H54 (cell line): ENCODE measurements at regions not wholly inside any gene's neighbourhood (a gene's known extent, or its start where the extent isn't known, plus 50 kb on each side); places are given as distances from the start of the nearest gene placed in this dataset.

Source experiments
- DNase-seq: peaks from one replicate; pipeline ENCODE4 v3.0.0; 2011; ENCODE audit warnings: low spot score, mixed read lengths; ENCODE audit not compliant: insufficient read length
- FAIRE-seq: peaks from 3 replicates; lab custom pipeline; 2011; peaks lifted over from hg19 to GRCh38; lab: Jason Lieb, UNC
- POLR2A ChIP-seq: IDR thresholded peaks from 2 replicates; pipeline ENCODE4 v1.6.1; 2011; ENCODE audit warnings: low read depth, mild to moderate bottlenecking, low read length

GRCh38 chr4:36757580-36758311, 476.3 kb downstream of the DTHD1 start:
- TF ChIP-seq POLR2A = no peak
- FAIRE-seq = no peak
- DNase-seq = no peak

- TF ChIP-seq POLR2A = no peak
- FAIRE-seq (no peak), DNase-seq (no peak)
These were observed 477.1 kb downstream of the DTHD1 start for GRCh38 chr4:36758312-36759178.

- TF ChIP-seq POLR2A = no peak
- DNase-seq (no peak), FAIRE-seq (no peak)
These were observed 480.2 kb downstream of the DTHD1 start for GRCh38 chr4:36761607-36762006.

DNA sequence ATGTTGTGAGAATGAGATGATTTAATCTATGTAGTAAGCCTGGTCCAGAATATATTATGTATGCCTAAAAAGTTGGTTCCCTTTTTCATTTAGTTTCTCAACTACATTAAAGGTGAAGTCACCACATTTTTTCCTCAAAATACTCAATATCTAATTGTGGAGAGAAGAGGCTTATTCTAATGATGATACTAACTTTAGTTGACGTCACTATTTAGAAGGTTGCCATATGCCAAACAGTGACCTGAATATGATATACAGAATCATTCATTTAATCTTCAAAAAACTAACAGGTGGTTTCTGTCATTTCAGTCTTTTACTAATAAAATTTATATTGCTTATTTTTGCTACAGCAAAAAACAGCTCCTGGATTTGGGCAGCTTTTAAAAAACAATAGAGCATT, 480.7 kb upstream of the NWD2 start:
- DNase-seq (no peak), FAIRE-seq (no peak)
- no peak for TF ChIP-seq POLR2A

GRCh38 chr4:36767596-36767995, 476.9 kb upstream of the NWD2 start:
- TF ChIP-seq POLR2A = no peak
- DNase-seq (no peak), FAIRE-seq (no peak)

DNA sequence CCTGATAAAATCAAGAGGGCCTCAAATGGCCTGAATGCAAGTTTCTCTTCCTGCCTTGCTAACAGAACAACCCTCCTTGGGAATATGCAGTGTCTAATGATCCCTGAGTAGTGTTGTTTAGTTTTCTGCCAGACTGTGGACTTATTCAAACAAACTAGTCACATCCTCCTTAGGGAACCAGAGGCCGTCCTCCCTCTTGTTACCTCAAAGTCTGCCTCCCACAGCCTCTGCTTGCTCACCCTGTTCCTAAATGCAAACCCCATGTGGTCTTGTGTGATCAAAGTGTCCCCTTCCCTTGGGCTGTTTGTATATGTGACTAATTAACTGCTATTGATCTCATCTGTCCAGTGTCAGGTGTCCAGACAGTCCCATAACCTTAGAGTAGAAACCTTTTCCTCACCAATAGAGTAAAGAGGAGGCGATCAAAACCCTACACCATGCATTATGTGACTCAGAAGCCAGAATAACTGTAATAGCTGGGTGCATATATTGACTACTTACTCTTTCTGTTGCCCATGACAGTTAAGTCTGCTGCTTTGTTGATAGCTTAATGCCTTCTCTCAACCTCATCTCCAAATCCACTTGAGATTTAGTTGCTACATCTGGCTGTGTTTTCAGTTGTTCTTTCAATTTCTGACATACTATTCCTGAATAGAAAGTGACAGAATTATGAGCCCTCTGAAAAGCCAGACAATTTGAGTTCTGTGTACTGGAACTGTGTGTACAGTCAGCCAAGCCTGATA, 473.0 kb upstream of the NWD2 start:
- FAIRE-seq (no peak), DNase-seq (no peak)

GRCh38 chr4:36772154-36772516, 472.4 kb upstream of the NWD2 start:
- DNase-seq (no peak), FAIRE-seq (no peak)
- TF ChIP-seq POLR2A = no peak

More for the DNA sequence above, 473.0 kb upstream of the NWD2 start:
- no peak for TF ChIP-seq POLR2A

GRCh38 chr4:36773467-36773866, 471.1 kb upstream of the NWD2 start:
- DNase-seq (no peak), FAIRE-seq (no peak)
- TF ChIP-seq POLR2A = no peak

DNA sequence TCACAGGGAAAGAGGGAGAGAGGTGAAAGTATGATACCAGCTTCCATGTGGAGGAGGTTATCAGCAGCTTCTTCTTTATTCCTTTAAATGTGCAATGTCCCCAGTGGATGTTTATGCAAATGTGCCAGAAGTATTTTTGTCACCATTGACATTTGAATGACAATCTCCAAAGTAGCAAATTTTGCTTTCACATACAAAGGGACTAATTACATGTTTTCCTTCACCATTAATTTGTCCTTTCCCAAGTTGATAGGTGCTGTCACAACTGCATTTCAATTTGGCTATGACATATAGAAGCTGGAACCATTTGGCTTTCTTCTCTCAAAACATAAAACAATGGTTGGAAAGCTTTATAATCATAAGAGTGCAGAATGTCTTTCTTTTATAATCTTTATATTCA, 469.0 kb upstream of the NWD2 start:
- FAIRE-seq = no peak
- TF ChIP-seq POLR2A = no peak
- no peak for DNase-seq

DNA sequence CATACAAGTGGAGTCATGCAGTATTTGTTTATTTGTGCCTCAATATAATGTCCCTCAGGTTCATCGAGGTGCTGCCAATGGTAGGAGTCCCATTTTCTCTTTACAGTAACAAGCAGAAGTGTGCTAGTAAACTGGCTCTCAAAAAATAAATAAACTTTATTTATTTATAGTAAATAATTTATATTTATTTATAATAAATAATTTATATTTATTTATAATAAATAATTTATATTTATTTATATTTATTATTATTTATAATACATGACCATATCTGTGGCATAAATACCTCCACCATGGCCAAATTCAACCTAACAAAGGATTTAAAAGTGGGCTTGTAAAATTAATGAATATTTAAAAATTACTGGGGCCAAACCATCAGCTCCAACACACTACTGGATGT, 464.9 kb upstream of the NWD2 start:
- no peak for FAIRE-seq
- TF ChIP-seq POLR2A = no peak
- DNase-seq = no peak

DNA sequence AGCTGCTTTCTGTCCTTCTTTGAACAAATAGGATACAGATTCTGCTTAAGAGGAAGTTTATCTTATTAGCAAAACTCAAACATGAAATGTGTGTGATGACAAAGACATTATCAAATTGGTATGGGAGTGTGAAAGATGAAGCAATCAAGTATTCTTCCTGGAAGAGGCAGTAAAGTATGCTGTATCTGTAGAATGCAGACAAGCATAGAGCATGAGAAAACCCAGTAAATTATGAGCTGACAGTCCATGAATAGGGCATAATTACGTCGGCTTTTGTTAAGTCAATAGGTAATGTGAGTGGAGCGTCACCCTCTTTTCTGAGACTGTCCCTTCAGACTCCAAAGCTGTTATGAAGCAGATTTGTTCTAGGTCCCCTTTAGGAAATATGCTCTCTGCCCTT, 458.6 kb upstream of the NWD2 start:
- FAIRE-seq (no peak), DNase-seq (no peak)
- no peak for TF ChIP-seq POLR2A

DNA sequence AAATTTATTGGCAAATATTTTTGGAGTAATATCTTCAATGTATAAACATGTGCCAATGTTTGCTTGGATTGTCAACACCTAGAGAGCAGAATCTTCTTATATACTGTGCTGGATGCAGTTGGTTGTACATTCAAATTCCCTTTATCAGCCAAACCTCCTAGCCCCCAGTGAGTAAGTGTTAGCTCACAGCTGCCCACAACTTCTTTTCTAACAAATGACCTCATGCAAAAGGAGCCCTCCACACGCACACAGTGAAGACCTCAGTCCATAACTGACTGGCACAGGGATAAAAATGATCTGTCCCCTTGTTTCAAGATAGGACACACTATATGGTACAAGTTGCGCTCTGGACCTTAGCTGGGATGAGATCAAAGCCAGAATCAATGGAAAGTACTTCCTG, 458.0 kb upstream of the NWD2 start:
- no peak for DNase-seq
- no peak for TF ChIP-seq POLR2A

DNA sequence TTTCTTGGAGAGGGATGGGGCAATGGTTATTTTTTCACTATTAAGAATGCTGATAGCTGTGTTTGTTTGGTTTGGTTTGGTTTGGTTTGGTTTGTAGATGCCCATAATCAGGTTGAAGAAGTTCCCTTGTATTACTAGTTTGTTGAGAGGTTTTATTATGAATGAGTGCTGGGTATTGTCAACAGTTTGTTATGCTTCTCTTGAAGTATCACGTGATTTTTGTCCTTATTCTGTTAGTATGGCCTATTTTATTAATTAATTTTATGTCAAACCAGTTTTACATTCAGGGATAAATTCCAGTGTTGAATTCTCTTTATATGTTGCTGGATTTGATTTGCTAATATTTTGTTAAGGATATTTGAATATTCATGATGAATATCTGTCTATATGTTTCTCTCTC, 449.8 kb upstream of the NWD2 start:
- no peak for FAIRE-seq

More for the DNA sequence above, 458.0 kb upstream of the NWD2 start:
- FAIRE-seq = no peak

GRCh38 chr4:36812149-36812548, 432.4 kb upstream of the NWD2 start:
- TF ChIP-seq POLR2A = no peak
- DNase-seq (no peak), FAIRE-seq (no peak)

More for the DNA sequence above, 449.8 kb upstream of the NWD2 start:
- TF ChIP-seq POLR2A = no peak
- no peak for DNase-seq
